ENCODE measurements at regions not wholly inside any gene's neighbourhood (a gene's known extent, or its start where the extent isn't known, plus 50 kb on each side); places are given as distances from the start of the nearest gene placed in this dataset.
A peak's percentile ranks its signal among the peaks of the same experiment; 100 is the strongest.
"Not testable (repeated sequence)": the region's sequence is repeated elsewhere in the genome, so short reads cannot be mapped to it uniquely, and the experiment has no call there.

DNA sequence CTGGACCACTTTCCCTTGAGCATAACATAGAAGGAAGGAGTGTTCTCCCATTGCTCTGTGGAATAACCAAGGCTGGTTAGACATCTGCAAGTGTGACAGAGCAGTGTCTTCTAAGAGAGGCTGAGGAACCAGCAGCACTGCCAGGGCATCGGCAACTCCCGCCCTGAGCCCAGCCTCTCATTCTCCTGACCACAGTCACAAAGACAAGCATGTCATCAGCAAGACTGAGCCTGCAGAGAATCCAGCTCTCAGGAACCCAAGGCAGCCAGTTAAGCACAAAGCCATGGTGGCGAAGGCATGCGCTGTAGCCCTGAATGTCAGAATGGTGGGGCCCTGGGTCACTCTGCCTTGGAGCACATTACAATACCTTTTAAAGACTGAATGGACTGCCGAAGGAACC is 253.9 kb downstream of the AGTPBP1 start:
- no peak for DNase-seq (ENCODE audit: low read depth, low spot score)

DNA sequence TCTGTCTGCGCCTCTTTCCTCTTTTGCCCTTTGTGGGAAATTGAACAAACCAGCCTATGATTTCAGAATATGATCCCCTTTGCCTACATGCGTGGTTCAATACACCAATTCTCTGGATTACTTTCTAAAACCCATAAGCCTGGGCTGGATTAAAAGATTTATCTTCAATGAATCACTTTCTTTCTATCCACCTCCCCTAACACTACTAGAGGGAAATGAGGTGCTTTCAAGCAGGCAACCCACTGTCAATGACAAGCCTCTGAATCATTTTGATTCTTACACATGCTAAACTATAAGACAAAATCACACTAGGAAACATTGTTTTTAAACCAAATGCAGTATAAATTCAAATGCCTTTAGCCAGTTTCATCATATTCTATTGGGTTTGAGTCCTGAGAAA is 257.5 kb downstream of the AGTPBP1 start:
- DNase-seq (ENCODE audit: low read depth, low spot score): no peak

GRCh38 chr9:85483208-85483607 is 258.5 kb downstream of the AGTPBP1 start:
- peak; percentile 9 for DNase-seq (ENCODE audit: low read depth, low spot score)

- DNase-seq (ENCODE audit: low read depth, low spot score): no peak
Measured at GRCh38 chr9:85479305-85479704, 262.4 kb downstream of the AGTPBP1 start.

DNA sequence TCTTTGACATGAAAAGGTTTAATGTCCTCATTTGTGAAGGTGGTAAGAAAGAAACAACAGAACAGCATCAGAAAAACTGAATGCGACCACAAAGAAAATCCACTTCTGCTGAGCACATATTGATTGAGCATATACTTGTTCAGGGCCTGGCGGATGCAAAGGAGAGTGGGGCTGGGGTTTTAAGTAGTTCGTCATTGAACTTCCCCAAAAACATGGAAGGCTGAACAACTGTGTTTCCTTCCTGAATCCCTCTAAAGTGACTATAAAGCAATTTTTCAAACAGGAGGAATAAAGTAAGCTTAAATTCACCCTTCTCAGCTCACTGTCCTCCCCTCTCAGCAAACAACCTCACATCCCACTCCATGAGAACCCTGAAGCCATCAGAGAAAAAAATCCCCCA is 262.9 kb downstream of the AGTPBP1 start:
- no peak for DNase-seq (ENCODE audit: low read depth, low spot score)

DNA sequence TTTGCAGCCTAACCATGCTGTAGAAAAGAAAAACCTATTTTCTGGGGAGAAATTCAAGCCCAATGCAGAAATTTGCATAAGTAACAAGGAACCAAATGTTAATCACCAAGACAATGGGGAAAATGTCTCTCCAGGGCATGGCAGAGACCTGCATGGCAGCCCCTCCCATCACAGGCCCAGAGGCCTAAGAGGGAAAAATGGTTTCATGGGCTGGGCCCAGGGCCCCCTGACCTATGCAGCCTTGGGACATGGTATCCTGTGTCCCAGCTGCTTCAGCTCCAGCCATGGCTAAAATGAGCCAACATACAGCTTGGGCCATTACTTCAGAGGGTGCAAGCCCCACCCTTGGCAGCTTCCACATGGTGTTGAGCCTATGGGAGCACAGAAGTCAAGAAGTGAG is 266.9 kb downstream of the AGTPBP1 start:
- DNase-seq (ENCODE audit: low read depth, low spot score): not testable (repeated sequence)

DNA sequence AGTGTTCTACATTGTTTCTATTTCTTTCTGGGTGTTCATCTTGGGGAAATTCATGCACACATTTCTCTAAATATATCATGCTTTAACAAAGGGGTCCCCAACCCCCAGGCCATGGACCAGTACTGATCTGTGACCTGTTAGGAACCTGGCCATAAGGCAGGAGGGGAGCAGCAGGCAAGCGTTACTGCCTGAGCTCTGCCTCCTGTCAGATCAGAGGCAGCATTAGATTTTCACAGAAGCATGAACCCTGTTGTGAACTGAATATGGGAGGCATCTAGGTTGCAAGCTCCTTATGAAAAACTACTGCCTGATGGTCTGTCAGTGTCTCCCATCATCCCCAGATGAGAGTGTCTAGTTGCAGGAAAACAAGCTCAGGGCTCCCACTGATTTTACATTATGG is 270.0 kb downstream of the AGTPBP1 start:
- no peak for DNase-seq (ENCODE audit: low read depth, low spot score)

- no peak for DNase-seq (ENCODE audit: low read depth, low spot score)
Measured at GRCh38 chr9:85469041-85469440, 272.7 kb downstream of the AGTPBP1 start.

DNA sequence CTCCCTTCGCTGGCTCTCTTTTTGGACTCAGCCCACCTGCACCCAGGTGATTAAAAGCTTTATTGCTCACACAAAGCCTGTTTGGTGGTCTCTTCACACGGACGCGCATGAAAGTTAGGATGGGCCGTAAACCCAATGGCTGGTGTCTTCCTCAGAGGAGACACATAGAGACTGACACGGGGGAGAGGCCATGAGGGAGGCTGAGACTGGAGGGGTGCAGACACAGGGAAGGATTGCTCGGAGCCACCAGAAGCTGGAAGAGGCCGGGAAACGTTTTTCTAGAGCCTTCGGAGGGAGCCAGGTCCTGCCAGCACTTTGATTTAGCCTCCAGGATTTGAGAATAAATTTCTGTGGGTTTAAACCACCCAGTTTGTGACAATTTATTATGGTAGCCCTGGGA is 274.9 kb downstream of the AGTPBP1 start:
- DNase-seq (ENCODE audit: low read depth, low spot score): no peak

DNA sequence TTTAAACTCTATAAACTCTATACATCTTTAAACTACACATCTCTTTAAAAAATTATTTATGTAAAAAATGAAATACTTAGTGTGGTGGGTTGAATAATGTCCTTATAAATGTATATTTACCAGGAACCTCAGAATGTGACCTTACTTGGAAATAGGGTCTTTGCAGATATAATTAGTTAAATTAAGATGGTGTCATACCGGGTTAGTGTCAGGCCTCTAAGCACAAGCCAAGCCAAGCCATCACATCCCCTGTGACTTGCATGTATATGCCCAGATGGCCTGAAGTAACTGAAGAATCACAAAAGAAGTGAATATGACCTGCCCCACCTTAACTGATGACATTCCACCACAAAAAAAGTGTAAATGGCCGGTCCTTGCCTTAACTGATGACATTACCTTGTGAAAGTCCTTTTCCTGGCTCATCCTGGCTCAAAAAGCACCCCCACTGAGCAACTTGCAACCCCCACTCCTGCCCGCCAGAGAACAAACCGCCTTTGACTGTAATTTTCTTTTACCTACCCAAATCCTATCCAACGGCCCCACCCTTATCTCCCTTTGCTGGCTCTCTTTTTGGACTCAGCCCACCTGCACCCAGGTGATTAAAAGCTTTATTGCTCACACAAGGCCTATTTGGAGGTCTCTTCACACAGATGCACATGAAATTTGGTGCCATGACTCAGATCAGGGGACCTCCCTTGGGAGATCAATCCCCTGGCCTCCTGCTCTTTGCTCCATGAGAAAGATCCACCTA is 283.5 kb downstream of the AGTPBP1 start:
- DNase-seq (ENCODE audit: low read depth, low spot score): not testable (repeated sequence)

- DNase-seq (ENCODE audit: low read depth, low spot score): no peak
Measured at GRCh38 chr9:85453850-85454249, 287.9 kb downstream of the AGTPBP1 start.

GRCh38 chr9:85452841-85453240 is 288.9 kb downstream of the AGTPBP1 start:
- DNase-seq (ENCODE audit: low read depth, low spot score): no peak

GRCh38 chr9:85451680-85452079 is 290.1 kb downstream of the AGTPBP1 start:
- DNase-seq (ENCODE audit: low read depth, low spot score): no peak

DNA sequence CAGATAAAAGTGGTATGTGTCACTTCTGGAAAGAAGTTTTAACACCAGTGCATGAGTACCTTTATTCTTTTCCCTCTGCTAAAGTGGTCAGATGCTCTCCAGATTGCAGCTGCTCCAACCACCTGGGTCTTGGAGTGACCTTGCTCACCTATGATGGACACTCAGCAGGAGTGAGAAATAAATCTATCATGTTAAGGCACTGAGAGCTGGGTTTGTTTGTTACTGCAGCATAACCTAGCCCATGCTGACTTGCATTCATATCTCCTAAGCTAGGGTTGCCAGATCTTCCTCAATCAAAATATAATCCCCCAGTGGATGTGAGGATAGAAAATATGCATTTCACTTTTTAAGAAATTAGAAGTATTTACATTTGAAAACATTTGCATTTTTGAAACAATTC is 295.9 kb downstream of the AGTPBP1 start:
- DNase-seq (ENCODE audit: low read depth, low spot score): no peak

DNA sequence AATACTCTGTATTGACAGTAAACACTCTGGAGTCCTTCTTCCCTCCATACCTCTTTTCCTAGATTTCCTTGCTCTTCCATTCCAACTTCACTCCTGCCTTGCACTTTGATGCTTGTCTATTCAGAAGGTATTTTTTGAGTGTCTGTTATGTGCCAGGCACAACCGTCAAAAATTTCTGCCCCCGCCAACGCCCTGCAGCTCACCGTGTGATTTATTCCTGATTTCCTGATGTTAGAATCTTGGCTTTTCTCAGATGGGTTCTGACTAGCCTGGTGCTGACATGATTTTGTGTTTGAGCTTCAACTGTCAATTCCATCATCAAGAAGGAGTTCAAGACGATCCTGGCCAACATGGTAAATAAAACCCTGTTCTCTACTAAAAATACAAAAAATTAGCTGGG is 297.5 kb downstream of the AGTPBP1 start:
- DNase-seq (ENCODE audit: low read depth, low spot score): no peak

DNA sequence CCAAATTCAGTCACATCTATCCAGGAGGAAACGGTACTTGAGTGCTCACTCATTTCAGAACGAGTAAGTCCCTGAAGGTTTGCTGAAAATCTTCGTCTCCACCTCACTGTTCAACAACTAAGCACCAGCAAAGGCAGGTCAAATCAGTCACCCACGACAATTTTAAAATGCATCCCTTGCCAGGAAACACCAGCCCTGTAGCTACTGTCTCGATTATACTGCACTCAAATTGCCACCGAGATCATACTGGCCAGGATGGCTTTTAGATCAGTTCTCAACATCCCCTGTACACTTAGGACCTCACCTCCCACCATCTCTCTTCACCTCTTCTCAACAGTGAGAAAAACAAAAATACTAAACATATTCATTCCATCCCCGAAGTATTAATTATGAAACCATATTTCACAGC is 298.6 kb downstream of the AGTPBP1 start:
- no peak for DNase-seq (ENCODE audit: low read depth, low spot score)

DNA sequence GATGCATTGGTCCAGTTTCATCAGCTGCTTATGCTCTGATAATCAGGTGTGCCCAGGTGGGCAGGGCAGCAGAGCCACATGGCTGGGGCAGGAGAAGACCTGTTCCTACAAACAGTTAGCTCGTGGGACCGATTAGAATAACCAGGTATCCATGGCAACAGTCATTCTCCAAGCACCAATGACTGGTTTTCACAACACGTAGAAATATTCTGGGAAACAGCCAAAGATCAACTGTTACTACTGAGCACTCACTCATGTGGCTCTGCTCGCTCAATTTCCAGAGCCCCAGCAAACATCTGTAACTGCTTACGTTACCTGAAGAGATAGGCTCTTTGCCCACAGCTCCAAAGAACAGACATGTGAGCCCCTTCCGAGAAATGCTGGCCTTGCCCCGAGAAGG is 302.0 kb downstream of the AGTPBP1 start:
- DNase-seq (ENCODE audit: low read depth, low spot score): no peak

- not testable (repeated sequence) for DNase-seq (ENCODE audit: low read depth, low spot score)
Measured at GRCh38 chr9:85433956-85434355, 307.8 kb downstream of the AGTPBP1 start.

GRCh38 chr9:85433551-85433950 is 308.2 kb downstream of the AGTPBP1 start:
- DNase-seq (ENCODE audit: low read depth, low spot score): not testable (repeated sequence)

GRCh38 chr9:85433046-85433445 is 308.7 kb downstream of the AGTPBP1 start:
- DNase-seq (ENCODE audit: low read depth, low spot score): no peak

GRCh38 chr9:85432599-85432998 is 309.2 kb downstream of the AGTPBP1 start:
- DNase-seq (ENCODE audit: low read depth, low spot score): no peak

DNA sequence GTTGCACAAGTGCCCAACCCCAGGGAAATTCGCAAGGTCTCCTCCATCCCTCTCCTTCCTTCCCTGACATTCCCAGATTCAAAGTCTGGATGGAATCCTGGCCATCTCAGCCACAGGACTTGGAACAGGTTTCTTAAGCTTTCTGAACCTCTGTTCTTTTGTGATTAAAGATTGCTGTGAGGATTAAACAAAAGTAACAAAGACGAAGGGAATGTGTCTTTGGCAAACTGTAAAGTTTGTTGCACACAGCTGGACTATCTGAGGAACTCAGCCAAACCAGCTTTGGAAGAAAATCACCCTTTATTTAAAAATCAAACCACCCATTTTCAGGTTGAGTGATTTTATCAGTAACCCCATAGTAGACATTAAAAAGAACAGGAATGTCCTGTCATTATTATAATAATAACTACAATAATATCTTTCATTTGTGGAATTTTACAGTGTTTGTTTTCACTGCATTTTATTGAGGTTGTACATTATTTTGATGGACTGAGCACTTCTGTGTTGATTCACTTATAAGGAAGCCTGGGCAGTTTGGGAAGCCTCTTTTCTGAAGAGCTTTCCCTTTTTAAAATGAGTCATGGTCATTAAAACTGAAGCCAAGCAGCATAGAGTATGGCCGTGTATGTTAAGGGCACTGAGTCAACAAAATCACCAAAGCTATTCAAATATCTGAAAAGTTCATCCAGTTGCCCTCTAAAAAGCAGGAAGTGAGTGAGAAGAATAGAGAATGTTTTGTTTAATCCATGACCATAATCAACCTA is 310.2 kb downstream of the AGTPBP1 start:
- peak; percentile 71 for DNase-seq (ENCODE audit: low read depth, low spot score)

GRCh38 chr9:85430659-85431338 is 311.0 kb downstream of the AGTPBP1 start:
- DNase-seq (ENCODE audit: low read depth, low spot score): peak; percentile 40
